H1 (cell line): ENCODE measurements at regions not wholly inside any gene's neighbourhood (a gene's known extent, or its start where the extent isn't known, plus 50 kb on each side); places are given as distances from the start of the nearest gene placed in this dataset.

ENCODE experiments used
- GTF2F1 ChIP-seq: IDR thresholded peaks from 2 replicates; pipeline ENCODE4 v1.6.1; 2012; ENCODE audit warnings: low read depth, low read length, improper control_type of control experiment, borderline replicate concordance
- HDAC6 ChIP-seq: IDR thresholded peaks from one replicate; pipeline ENCODE4 v1.7.1; 2012; ENCODE audit warnings: low read depth, mild to moderate bottlenecking, inconsistent platforms, low read length, moderate library complexity
- RFX5 ChIP-seq: IDR thresholded peaks from 2 replicates; pipeline ENCODE4 v1.6.1; 2011; ENCODE audit warnings: low read depth, low read length, improper control_type of control experiment, borderline replicate concordance
- SIRT6 ChIP-seq: IDR thresholded peaks from one replicate; pipeline ENCODE4 v1.7.1; 2012; ENCODE audit warnings: low read length, inconsistent platforms
- SP4 ChIP-seq: IDR thresholded peaks from 2 replicates; pipeline ENCODE4 v1.6.1; 2012; ENCODE audit warnings: low read length, inconsistent platforms
- SRF ChIP-seq: IDR thresholded peaks from 2 replicates; pipeline ENCODE4 v1.6.1; 2011; ENCODE audit warnings: mild to moderate bottlenecking, low read depth, low read length, moderate library complexity
- TCF12 ChIP-seq: IDR thresholded peaks from 2 replicates; pipeline ENCODE4 v1.6.1; 2011; ENCODE audit warnings: low read depth, mild to moderate bottlenecking, low read length

- TF ChIP-seq HDAC6 = no peak
- no peak for TF ChIP-seq SIRT6
- no peak for TF ChIP-seq SRF
- TF ChIP-seq SP4 = no peak
- no peak for TF ChIP-seq GTF2F1
- no peak for TF ChIP-seq RFX5
- TF ChIP-seq TCF12 = no peak
Observed at GRCh38 chr11:116190861-116191260, 581.9 kb downstream of the BUD13 start (continued).
